NOMO-1 treated with DMSO at 0.1 percent for 48 hours (cell line): ENCODE measurements at regions not wholly inside any gene's neighbourhood (a gene's known extent, or its start where the extent isn't known, plus 50 kb on each side); places are given as distances from the start of the nearest gene placed in this dataset.
A peak's percentile ranks its signal among the peaks of the same experiment; 100 is the strongest.

Experiments used
- DNase-seq: peaks from one replicate; lab custom pipeline; 2025; ENCODE audit not compliant: unreplicated experiment; lab: John Stamatoyannopoulos, UW

DNA sequence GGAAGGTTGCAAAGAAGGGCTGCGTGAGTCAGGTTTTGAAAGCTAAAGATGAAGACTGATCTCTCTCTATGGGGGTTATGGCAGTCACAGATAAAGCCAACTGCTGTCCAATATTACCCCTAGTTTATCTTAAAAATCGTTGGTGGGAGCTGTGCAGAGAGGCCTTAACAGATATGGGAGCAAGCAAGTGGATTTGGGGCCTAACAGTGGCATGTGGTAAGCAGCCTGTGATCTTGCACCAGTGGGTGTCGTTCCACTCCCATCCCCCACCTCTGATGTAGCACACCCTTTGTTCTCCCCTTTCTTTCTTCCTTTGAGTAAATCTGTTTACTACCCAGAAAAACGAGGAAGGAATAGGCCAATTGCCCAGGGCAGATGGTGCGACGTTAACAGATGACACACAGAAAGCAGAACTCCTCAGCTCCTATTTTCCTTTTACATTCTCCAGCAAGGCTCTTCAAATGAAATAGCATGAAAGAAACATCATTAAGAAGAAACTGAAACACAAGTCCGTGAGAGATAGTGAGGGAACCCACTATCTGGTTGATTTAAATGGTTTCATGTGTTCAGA lies 274.1 kb upstream of the CITED2 start:
- peak; percentile 58 for DNase-seq

DNA sequence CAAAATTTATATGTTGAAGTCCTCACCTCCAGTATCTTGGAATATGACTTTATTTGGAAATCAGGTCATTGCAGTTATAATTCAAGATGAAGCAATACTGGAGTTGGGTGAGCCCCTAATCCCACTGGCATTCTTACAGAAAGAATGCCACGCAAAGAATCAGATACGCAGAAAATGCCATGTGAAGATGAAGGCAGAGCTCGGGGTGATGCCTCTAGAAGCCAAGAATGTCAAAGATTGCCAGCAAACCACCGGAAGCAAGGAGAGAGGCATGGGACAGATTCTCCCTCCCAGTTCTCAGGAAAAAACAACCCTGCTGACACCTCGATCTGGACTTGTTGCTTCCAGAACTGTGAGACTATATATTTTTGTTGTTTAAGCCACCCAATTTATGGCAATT lies 273.4 kb upstream of the CITED2 start:
- DNase-seq: no peak

DNA sequence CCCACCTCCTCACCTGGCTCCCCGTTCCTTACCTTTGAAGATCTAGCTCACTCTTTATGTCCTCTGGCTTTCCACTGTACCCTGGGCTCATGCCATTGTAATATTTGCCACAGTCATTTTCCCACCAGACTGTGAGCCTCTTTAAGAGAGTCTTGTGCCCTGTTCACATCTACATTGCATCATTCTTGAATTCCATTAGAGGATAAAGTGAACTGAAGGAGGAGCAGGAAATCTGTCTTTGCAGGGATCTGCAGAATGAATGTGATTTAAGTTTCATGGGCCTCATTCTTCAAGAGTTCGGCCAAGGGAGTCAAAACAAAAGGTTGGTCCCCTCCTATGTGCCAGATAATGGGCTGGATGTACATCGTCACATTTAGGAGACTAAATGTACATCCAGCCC lies 272.6 kb upstream of the CITED2 start:
- no peak for DNase-seq

DNA sequence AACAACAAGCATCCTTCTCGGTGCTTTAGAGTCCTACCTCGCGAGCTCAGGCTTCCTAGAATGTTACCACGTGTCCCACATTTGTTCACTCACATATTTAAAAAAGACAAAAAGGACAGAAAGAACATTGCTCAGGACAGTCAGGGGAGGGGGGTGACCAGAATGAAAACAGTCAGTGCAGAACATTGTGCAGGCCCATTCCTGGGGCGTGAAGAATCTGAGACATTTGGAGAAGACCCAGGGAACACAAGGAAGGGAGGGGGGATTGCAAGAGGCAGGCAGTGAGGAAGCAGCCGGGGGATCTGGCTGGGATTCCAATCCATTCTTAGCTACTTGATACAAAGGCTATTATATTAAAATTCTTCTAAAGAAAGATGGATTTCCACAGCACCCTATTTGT lies 270.4 kb upstream of the CITED2 start:
- DNase-seq: no peak

DNA sequence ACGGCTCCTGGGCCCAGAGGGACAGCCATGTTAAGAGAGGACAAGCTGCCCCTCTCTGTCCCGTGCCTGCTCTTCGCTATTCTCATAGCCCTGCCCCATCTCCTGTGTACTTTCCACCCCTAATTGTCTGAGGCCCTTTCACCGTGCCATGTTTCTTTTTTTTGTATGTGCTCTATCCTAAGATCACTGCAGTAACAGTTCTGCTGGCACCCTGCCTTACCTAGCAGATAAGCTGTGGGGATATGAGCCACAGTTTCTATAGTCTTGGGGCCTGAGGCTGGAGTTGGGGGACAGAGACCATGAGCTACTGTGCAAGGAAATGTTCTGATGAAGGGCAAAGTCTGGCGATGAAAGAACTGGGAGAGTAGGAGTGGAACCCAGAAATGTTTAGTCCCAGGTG lies 269.5 kb upstream of the CITED2 start:
- no peak for DNase-seq

DNA sequence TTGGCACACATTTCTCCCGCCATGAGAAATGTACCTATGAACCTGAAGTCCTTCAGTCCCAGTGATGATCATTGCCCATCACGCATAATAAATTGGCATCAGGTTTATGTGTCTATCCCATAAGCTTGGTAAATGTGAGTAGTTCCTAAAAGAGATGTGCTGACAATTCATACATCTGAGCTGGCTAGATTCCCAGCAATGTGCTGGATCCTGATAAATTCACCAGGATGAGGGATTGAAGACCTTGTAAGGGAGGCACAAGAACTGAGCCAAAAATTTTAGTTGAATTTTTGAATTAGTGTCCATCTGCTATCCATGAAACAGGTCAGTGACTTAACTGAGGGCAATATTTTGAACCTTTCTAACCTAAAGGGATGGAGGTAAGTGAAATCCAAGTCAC lies 267.9 kb upstream of the CITED2 start:
- no peak for DNase-seq

DNA sequence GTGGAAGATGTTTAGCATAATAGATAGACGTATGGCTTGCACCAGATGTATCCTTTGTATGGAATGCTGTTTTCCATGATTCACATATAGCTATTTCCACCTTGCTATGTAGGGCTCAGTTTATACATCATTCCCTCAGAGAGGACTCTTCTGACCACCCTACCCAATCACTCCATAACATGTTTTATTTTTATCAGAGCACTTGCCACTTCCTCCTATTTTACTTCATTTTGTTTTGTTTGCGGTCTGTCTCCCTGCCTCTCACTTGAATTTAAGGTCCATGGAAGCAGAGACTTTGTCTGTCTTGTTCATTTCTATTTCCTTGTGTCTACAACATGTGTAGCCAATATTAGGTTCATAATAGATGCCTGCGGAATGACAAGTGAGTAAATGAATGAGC lies 266.9 kb upstream of the CITED2 start:
- peak; percentile 75 for DNase-seq

DNA sequence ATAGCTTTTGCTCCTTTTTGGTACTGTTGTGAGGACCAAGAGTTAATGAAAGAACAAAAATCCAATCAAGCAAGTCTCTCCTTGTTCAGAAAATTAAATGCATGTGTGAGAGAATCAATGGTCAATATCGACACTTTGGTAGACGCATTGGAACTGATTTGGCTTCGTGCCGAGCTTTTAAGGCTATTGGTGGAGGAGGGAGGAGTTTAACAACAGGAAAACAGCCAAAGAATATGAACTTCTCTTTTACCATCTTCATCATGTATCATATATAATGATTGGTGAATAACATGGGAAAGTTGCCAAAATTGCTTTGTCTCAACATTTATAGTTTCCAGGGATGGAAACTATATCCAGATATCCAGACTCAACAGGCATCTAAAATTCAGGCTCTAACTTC lies 266.5 kb upstream of the CITED2 start:
- no peak for DNase-seq

DNA sequence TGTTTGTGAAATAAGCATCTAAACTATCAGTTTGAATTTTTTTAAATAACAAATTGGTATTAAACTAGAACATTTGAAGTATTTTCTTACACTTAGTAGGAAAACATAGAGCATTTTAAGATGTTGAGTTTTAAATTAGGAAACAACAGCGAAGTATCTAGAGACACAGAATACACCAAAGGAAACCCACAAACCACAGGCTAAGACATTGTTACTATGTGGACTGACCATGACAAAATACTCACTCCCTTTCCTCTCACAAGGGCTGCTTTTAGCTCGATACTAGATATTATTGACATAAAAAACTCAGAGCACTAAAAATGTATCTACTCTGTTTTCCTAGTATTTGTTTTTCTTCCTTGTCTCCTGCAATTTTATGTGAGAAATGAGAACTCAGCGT lies 266.0 kb upstream of the CITED2 start:
- peak; percentile 83 for DNase-seq

DNA sequence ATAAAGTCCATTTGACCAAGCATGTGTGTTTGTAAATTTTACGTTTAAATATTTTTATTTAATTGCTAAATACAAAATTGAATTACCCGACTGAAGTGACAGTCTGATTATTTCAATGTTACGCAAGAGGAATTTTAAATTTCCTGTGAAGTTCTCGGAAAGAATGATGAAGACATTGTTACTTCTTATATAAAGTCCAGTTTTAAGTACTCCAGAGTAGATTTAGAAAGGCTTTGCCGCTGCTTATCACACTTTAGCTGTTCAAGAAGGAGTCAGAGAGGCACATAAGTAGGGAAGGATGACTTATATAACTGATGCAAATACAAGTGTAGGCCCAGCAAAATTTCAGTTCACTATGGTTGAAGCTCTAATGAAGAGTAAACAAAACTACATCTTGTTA lies 265.1 kb upstream of the CITED2 start:
- peak; percentile 12 for DNase-seq

DNA sequence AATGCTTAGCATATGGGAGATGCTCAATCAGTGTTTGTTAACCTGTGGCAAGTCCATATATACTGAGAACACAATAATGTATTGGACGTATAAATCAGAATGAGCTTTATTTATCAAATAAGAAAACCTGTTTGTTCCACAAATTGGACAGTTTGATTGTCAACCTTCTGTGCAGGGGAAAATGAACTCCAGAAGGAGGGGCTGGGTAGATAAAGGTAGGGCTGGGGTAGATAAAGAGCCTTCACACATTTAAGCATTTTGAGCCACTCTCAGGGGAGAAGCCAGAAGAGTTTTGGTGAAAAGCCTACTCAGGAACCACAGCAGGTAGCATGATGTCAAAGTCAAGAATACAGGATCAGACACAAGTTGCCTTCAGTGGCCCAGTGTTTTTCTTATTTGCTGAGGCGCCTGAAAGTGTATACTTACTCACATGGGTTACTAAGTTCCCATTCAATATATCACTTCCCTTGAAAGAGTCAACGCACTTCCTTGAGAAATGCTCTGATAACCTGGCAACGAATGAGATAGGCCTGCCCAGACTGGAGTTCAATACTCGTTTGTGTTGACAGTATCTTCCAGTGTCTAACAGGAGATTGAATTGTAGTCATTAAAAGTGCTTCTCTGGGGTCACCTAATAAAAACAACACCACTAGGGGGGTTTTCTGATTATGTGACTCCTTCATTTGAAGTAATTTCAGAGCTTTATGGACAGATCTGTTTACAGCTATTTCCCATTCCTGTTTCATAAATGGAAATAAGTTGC lies 263.9 kb upstream of the CITED2 start:
- DNase-seq: no peak

DNA sequence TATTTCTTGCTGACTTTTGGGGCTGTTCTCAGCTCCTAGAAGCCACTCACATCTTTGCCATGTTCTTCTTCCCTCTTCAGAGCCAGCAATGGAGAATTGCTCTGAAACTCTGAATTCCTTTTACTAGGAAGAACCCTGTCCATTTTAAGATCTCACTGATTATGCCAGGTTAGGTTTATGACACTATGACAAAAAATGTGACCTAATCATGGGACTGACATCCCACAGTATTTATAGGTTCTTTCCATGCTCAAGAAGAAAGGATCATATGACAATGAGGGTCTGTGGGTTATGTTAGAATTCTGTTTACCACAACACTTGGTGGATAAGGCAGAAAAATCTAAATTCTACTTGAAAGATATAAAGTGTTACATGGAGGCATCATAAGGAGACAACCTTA lies 263.3 kb upstream of the CITED2 start:
- no peak for DNase-seq

DNA sequence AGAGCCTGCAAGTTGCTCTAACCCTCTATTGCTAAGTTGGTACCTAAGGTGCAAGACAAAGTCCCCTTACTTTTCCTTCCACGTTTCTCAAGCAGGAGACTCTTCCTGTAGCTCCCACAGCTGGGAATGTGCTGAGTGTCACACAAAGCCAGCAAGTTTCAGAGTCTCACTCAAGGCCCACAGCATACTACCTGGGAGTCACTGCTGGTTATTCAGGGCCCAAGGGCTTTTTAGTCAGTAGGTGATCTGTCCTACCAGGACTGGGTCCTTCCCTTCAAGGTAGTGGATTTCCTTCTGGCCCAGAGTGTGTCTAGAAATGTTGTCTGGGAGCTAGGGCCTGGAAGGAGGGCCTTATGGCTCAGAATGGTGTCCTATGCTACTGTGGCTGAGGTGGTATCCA lies 261.9 kb upstream of the CITED2 start:
- DNase-seq: no peak

DNA sequence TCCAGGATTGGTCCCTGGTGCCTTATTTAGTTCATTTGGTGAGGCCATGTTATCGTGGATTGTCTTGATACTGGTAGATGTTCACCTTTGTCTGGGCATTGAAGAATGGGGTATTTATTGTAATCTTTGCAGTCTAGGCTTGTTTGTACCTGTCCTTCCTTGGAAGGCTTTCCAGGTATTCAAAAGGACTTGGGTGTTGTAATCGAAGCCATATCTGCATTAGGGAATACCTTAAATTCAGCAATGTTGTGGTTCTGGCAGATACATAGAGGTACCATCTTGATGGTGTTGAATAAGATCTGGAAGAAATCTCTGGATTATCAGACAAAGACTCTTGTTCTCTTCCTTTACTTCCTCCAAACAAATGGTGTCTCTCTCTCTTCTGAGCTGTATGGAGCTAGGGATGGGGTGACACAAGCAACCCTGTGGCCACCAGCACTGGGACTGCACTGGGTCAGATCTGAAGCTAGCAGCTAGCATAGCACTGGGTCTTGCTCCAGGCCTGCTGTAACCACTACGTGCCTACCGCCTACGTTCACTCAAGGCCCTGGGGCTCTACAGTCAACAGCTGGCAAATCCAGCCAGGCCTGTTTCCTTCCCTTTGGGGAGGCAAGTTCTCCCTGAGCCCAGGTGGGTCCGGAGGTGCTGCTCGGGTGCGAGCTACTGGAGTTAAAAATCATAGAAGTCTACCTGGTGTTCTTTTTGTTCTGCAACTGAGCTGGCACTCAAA lies 261.1 kb upstream of the CITED2 start:
- DNase-seq: no peak

DNA sequence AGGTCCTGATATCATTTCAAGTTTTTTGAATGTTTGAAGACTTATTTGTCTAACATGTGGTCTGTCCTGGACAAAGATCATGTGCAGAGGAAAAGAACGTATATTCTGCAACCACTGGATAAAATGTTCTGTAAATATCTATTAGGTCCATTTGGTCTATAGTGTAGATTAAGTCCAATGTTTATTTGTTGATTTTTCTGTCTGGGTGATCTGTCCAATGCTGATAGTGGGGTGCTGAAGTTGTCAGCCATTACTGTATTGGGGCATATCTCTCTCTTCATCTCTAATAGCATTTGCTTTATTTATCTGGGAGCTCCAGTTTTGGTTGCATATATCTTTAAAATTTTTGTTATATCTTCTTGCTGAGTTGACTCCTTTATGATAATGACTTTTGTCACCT lies 258.4 kb upstream of the CITED2 start:
- no peak for DNase-seq

DNA sequence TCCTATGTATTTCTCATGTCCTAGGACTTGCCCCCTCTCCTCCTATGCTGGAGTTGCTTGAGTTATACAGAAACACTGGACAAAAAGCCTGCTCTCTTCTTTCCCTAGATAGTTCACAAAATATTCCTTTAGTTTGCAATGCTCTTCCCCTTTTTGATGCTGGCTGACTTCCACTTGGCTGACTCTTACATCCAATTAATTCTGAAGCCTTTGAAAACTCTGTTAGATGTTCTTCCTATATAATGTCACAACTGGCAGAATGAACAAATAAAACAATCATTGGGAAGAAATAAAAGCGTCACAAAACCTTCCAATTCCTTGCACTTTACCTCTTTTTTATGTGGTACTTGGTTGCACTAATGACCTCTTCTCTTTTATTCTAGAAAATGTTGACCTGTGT lies 253.8 kb upstream of the CITED2 start:
- DNase-seq: no peak

DNA sequence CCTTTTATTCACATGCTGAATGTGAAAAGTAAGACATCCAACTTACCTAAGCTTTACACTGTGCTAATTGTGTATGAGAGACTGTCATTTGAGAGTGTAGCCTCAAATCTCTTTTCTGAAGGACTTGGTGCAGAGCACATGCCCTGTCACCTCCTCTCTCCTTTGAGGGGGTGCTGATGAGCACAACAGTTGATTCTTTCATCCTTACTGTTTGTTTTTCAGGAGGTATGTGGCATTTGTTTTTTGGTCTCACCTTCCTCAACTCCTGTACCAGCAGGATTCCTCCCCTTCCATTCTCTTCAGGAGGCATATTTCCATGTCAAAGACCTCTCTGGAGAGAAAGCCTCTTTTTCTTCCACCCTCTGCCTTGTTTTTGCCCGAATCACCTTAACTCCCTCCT lies 252.6 kb upstream of the CITED2 start:
- no peak for DNase-seq

DNA sequence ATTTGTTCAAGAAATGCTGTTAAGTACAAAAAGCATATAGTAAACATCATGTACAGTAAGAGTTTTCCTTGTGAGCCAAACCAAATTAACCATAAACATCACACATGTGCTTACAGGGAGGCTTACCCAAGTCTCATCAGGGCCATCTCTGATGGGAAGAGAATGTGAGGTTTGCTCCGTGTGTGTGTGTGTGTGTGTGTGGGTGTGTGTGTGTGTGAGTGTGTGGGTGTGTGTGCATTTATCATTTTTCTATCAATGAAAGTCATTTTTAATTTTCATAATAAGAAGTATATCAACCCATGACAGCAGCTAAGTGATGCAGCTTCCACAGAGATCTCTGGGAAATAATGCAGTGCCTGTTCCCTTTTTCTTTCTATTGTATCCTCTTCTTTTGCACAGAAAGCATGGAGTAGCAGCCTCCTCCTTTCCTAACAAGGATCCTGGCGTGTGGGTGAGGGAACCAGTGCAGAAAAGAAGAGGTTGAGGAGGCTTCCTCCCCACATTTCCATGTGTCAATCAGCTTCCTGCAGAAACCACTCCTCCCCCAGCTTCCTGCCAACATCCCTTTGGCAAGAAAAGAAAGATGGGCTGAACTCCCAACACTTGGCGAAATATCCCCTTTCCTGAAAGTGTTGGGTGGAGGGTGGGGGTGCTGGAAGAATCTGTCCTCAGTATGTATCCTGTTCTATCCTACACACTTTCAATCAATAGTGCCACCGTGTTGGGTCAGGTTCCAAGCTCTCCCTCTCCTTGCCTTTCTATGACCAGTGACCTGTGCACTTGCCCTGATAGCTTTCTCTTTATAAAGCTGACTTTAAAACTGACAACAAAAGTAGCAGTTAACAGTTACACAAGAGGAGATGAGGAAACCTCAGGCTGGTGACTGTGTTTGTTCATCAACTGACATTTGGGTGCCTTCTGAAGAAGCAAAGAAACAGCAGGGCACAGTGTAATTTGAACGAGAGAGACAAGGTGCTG lies 251.8 kb upstream of the CITED2 start:
- DNase-seq: peak; percentile 95

DNA sequence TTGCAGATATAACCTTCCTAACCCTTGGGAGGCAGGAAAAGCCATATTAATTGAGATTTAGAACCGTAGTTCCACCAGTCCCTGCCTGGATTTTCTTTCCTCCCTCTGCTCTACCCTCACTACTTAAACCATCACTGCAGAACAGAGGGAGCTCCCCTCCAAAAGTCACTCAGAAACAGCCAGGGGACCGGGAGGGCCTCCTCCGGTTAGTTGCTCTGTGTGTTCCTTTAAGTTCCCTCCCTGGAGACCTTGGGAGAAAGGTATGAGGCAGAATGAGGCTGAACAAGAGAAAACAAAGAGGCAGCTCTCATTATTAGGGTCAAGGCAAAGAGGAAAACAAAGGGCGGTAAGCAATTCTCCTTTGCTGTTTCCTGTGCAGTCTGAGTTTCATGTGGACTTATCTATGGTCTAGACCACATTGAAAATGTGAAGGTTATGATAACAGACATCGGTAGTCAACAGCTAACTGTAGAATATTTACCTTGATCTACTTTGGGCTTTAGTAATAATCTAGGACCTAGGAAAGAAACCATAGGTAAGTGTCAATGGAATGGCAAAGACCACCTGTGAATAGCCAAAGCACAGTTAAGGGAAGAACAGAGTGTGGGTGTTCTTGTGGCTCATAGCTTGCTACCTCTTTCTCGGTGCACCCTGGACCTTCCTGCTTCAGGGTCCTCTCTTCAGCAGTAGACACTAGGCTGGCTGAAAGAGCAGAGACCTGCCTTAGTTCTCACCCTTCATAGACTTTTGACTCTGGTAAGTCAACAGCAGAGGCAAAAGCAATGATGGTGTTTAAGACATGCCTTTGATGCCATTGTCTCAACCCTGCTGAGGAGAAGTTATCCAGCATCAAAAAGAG lies 250.9 kb upstream of the CITED2 start:
- DNase-seq: no peak

DNA sequence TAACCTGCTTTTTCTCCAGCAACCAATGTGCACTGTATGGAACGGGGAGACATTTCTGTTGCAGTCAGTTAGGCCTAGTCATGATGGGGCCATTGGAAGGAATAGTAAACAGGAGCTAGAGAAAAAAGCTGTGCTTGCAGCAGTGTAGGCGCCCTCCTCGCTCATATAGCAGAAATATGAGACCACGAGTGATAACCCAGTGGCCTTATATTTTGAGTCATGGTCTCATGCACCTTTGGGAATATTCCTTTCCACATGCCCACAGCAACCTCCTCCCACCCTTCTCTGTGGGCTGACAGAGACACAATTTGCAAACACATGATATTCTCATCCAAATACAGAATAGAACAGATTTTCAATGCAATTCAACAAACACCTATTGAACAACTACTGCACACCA lies 248.9 kb upstream of the CITED2 start:
- no peak for DNase-seq
